ENCODE measurements at regions not wholly inside any gene's neighbourhood (a gene's known extent, or its start where the extent isn't known, plus 50 kb on each side); places are given as distances from the start of the nearest gene placed in this dataset.

- WGBS: 85% methylated on average over 1 of the region's 1 CpG
- intact Hi-C loops (cut with DNase I): no loop called here
These were observed 143.3 kb upstream of the ITGA4 start for GRCh38 chr2:181313845-181314244.

GRCh38 chr2:181314551-181314950, 142.6 kb upstream of the ITGA4 start:
- H3K4me1 ChIP-seq: no peaks in the 10 kb centered on the region
- H3K27ac ChIP-seq (replicated peaks in 1 of 4): no peak overlapping the region
- no peaks in the 10 kb centered on the region for H3K27me3 ChIP-seq
- no peaks in the 10 kb centered on the region for H3K36me3 ChIP-seq
- no peak for DNase-seq (ENCODE audit: extremely low spot score)
- intact Hi-C loops (cut with DNase I): no loop called here
- TF ChIP-seq CTCF (IDR thresholded peaks at IDR 0.05): no peak
- TF ChIP-seq EP300 (IDR thresholded peaks at IDR 0.05): no peak
- TF ChIP-seq POLR2A (IDR thresholded peaks at IDR 0.05; ENCODE audit: low read depth): no peak
- TF ChIP-seq POLR2AphosphoS5 (IDR thresholded peaks at IDR 0.05): no peak
- no peak overlapping the region for H3K4me3 ChIP-seq
- H3K9me3 ChIP-seq: no peaks in the 10 kb centered on the region

More at GRCh38 chr2:181313845-181314244, 143.3 kb upstream of the ITGA4 start:
- Histone ChIP-seq H3K27me3 (no peaks in the 10 kb centered on the region), H3K9me3 (no peaks in the 10 kb centered on the region), H3K4me1 (no peaks in the 10 kb centered on the region), H3K36me3 (no peaks in the 10 kb centered on the region), H3K27ac (replicated peaks in 1 of 4) (no peak overlapping the region), H3K4me3 (no peak overlapping the region)
- no peak for TF ChIP-seq POLR2A (IDR thresholded peaks at IDR 0.05; ENCODE audit: low read depth)
- no peak for TF ChIP-seq CTCF (IDR thresholded peaks at IDR 0.05)
- TF ChIP-seq EP300 (IDR thresholded peaks at IDR 0.05): no peak
- no peak for TF ChIP-seq POLR2AphosphoS5 (IDR thresholded peaks at IDR 0.05)
- no peak for DNase-seq (ENCODE audit: extremely low spot score)

GRCh38 chr2:181317511-181317910, 139.7 kb upstream of the ITGA4 start:
- Histone ChIP-seq H3K36me3 (no peaks in the 10 kb centered on the region), H3K4me1 (no peaks in the 10 kb centered on the region), H3K9me3 (no peaks in the 10 kb centered on the region), H3K27me3 (no peaks in the 10 kb centered on the region), H3K27ac (replicated peaks in 1 of 4) (no peak overlapping the region), H3K4me3 (no peak overlapping the region)
- WGBS: 60% methylated on average over 3 of the region's 3 CpGs
- intact Hi-C loops (cut with DNase I): no loop called here
- no peak for TF ChIP-seq EP300 (IDR thresholded peaks at IDR 0.05)
- TF ChIP-seq POLR2A (IDR thresholded peaks at IDR 0.05; ENCODE audit: low read depth): no peak
- no peak for DNase-seq (ENCODE audit: extremely low spot score)

- DNase-seq (ENCODE audit: extremely low spot score): no peak
- Histone ChIP-seq H3K4me3 (no peak overlapping the region), H3K27me3 (no peaks in the 10 kb centered on the region), H3K9me3 (no peaks in the 10 kb centered on the region), H3K4me1 (no peaks in the 10 kb centered on the region), H3K27ac (replicated peaks in 1 of 4) (no peak overlapping the region), H3K36me3 (no peaks in the 10 kb centered on the region)
- no peak for TF ChIP-seq EP300 (IDR thresholded peaks at IDR 0.05)
- no peak for TF ChIP-seq POLR2A (IDR thresholded peaks at IDR 0.05; ENCODE audit: low read depth)
- TF ChIP-seq CTCF (IDR thresholded peaks at IDR 0.05): no peak
- no peak for TF ChIP-seq POLR2AphosphoS5 (IDR thresholded peaks at IDR 0.05)
- intact Hi-C loops (cut with DNase I): no loop called here
- 92% methylated on average over 3 of the region's 3 CpGs for WGBS
These were observed 138.5 kb upstream of the ITGA4 start for GRCh38 chr2:181318504-181319280.

- no peak for DNase-seq (ENCODE audit: extremely low spot score)
- Histone ChIP-seq H3K27ac (replicated peaks in 1 of 4) (no peak overlapping the region), H3K36me3 (no peaks in the 10 kb centered on the region), H3K9me3 (no peaks in the 10 kb centered on the region), H3K27me3 (no peaks in the 10 kb centered on the region), H3K4me1 (no peaks in the 10 kb centered on the region), H3K4me3 (no peak overlapping the region)
- intact Hi-C loops (cut with DNase I): no loop called here
- TF ChIP-seq POLR2AphosphoS5 (IDR thresholded peaks at IDR 0.05) (no peak), CTCF (IDR thresholded peaks at IDR 0.05) (no peak), POLR2A (IDR thresholded peaks at IDR 0.05; ENCODE audit: low read depth) (no peak), EP300 (IDR thresholded peaks at IDR 0.05) (no peak)
These were observed 137.9 kb upstream of the ITGA4 start for GRCh38 chr2:181319286-181319685.

All from esophagus muscularis mucosa (tissue), 4 donors.